Embryonic facial prominence (tissue), 1 donor: ENCODE measurements at regions not wholly inside any gene's neighbourhood (a gene's known extent, or its start where the extent isn't known, plus 50 kb on each side); places are given as distances from the start of the nearest gene placed in this dataset.
"Not testable (repeated sequence)": the region's sequence is repeated elsewhere in the genome, so short reads cannot be mapped to it uniquely, and the experiment has no call there.

ENCODE experiments used
- DNase-seq: peaks from one replicate; pipeline ENCODE4 v3.0.0-alpha.2; 2016; ENCODE audit errors: extremely low spot score

DNA sequence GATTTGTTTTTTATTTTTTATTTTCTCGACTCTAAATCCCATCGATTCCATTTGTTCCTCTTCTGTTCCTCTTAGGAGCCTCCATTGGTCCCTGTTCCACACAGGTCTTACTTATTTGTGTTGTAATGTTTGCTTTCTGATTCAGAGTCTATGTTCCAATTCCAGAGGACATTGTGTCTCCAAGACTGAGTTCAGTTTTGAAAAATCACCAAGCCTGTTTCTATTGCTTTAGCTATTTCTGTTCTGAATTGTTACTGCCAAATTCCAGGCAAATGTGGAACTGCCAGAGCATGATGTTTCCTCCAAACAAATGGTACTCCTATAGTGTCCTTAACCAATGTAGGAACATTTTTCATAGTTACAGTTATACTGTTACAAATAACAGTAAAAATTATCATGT is 270.9 kb upstream of the SPTLC3 start:
- DNase-seq = no peak

DNA sequence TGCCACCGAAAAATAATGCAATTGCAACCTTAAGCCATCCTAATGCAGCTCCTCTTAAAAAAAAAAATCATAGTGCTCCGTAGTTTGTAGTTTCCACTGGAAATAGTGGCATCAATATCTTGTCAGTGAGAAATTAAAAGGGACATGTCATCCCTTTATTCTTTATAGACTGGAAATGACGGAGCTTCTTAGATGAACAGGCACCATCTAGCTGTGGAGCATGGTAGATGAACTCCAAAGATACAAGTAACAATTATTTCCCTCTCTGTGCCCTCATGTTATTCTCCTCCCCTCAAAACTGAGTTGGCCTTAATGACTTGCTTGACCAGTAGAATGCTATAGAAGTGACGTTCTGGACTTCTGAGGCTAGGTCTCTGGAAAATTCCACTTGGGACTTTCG is 268.1 kb upstream of the SPTLC3 start:
- DNase-seq = no peak

DNA sequence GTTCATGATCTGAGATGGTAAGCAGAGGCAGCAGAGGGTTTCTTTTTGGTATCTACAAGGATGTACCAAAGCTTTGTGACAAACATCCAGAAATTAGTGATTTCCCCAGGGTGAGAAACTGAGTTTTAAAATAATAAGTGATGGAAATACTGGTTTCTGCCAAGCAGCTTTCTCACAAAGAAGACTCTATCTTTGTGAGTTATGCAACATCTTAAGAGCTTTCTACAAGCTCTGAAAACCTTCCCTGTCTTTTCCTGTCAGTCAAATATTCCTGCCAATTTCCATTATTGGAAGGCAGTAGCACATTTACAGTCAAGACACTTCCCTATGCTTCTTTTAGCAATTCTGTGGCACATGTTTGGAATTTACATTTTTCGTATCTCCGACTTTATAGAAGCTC is 264.7 kb upstream of the SPTLC3 start:
- no peak for DNase-seq

DNA sequence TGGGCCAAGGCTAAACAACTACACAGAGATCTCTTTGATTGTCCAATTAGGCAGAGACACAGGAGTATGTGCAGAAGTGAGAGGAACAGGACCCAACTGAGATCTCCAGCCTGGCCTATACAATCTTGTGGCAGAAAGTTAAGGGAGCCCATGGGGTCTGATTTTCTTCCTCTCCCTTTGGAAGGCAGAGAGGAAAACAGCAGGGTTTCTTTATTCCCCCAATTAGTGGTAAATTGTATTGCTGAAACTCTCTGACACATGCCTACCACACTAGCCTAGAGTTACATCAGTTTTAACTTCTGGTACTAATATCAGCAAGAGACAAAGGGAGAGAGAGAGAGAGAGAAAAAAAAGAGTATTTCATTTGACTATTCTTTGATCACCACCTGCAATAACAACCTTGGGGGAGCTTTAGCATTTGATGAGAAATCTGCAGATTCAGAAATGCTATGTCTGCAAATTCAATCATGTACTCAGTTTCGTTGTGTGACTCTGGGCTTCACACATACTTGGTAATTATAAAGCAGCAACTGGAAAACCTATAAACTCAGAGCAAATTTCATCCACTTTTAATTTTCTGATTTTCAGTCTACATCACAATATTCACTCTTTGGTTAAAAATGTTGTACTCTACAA is 260.3 kb upstream of the SPTLC3 start:
- DNase-seq = no peak

DNA sequence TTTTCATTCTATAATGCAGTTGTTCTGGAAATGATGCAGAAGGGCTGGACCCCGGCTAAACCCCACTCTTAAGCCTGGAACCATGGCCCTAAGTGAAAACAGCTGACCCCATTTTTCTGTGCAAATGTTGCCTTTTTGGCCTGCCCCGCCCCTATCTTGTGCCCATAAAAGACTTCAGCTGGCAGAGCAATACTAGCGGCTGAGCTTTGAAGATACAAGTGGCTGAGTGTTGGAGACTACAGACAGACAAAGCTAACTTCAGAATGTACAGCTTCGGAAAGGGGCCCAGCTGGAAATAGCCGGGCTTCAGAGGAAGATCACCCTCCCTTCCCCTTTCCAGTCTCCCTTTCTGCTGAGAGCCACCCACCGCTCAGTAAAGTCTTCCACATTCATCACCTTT is 258.6 kb upstream of the SPTLC3 start:
- no peak for DNase-seq

DNA sequence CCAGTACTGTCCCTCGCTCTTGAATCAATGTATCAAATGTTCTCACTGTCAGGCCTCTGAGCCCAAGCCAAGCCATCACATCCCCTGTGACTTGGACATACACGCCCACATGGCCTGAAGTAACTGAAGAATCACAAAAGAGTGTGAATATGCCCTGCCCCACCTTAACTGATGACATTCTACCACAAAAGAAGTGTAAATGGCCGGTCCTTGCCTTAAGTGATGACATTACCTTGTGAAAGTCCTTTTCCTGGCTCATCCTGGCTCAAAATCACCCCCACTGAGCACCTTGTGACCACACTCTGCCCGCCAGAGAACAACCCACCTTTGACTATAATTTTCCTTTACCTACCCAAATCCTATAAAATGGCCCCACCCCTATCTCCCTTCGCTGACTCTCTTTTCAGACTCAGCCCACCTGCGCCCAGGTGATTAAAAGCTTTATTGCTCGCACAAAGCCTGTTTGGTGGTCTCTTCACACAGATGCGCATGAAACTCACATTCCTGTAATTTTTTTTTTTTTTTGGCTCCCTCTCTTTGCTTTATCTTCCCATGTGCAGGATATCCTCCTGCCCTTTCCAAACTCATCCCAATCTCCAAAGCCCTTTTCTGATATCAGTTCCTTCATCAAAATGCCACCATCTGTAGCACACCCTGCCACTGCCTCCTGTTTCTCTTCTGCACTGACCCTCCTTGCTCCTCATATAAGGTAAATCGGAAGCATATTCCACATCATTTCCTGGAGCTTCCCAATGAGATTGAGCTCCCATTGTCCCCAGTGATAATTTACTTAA is 255.7 kb upstream of the SPTLC3 start:
- DNase-seq = not testable (repeated sequence)

DNA sequence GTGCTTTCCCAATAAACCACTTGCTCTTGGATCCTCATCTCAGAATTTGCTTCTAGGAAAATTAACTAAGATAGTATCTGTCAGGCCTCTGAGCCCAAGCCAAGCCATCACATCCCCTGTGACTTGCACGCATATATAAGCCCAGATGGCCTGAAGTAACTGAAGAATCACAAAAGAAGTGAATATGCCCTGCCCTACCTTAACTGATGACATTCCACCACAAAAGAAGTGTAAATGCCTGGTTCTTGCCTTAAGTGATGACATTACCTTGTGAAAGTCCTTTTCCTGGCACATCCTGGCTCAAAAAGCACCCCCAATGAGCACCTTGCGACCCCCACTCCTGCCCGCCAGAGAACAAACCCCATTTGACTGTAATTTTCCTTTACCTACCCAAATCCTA is 255.0 kb upstream of the SPTLC3 start:
- DNase-seq = not testable (repeated sequence)

DNA sequence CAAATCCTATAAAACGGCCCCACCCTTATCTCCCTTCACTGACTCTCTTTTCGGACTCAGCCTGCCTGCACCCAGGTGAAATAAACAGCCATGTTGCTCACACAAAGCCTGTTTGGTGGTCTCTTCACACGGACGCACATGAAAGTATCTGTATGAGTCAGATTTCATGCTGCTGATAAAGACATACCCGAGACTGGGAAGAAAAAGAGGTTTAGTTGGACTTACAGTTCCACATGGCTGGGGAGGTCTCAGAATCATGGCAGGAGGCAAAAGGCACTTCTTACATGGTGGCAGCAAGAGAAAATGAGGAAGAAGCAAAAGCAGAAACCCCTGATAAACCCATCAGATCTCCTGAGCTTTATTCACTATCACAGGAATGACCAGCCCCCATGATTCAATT is 249.3 kb upstream of the SPTLC3 start:
- not testable (repeated sequence) for DNase-seq

DNA sequence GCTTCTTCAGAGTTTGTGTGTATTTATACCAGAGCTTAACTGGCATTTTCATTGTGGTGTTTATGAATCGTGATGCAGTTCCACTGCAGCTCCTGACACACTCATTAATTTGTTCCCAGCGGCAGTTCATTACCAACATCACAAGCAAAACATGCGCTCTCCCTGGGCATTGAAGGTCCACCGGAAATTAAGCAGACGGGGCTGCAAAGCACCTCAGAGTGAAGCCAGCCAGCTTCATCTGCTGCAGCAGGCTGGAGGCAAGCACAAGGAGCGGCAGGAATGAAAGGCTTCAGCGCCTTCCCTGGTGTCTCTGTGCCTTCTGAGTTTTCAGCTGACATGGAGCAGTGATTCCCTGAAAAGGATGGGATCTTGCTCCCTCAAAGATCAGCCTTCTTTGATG is 246.0 kb upstream of the SPTLC3 start:
- no peak for DNase-seq

DNA sequence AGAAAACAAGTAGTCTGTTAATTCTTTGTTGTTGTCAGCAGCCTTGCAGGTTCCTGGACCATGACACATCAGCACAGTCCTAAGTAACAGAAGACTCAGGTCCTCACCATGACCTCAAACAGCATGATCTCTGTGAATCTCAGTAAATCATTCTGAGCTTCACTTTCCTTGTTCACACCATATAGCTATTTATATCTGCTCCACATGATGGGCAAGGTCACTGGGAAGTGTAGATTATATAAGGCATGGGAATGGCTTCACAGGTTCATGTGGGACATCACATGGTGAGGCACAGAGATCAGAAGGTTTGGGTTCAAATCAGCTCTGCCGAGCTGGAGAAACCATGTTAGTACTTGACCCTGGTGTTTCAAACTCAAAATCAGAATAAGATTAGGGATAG is 245.4 kb upstream of the SPTLC3 start:
- no peak for DNase-seq

DNA sequence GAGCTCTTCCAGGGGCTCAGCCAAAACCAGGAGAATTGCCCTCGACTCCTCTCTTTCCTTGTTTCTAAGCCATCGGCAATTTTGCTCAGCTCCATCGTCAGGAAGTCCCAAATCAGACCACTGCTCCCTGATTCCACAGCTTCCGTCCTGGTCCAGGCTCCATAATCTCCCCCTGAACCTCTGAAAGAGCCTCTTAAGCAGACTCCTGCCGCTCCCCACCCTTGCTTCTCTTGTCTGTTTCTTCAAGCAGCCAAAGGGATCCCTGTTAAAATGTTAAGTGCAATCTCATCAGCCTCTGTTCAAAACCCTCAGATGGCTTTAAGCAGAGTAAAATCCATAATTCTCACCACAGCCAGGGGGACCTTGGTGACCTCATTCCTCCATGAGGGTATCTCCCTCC is 244.7 kb upstream of the SPTLC3 start:
- no peak for DNase-seq

DNA sequence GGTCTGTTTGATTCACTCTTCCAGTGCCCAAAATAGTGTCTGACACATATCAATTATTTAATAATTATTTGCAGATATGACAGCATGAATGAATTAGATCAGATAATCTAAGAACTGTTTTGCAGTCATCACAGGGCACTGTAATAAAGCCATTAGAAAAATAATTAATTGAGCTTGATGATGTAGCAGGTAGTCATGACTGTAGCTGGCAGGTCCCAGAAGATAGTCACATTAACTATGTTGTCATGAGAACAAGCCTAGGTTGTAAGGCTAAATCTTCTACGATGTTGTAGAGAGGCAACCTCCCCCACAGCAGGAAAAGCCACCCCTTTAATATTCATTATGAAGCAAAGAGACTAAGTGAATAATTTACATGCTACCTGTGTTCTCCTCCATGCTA is 243.9 kb upstream of the SPTLC3 start:
- DNase-seq = no peak

DNA sequence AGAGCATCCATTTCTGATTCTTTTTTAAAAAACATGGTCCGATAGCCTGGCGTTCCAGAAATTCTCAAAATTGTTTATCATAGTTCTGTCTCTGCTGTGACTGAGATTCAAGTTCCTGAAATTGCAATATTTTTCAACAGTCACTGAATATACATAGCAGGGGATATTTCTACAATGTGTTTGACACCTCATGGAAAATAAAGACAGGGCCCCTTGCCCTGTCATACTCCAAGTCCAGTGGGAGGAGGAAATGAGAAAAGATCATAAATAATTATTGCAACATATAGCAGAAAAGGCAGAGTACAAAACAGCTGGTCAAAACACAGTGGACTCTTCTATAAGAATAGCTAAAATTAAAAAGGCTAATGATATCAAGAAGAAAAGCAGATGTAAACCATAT is 234.8 kb upstream of the SPTLC3 start:
- no peak for DNase-seq

DNA sequence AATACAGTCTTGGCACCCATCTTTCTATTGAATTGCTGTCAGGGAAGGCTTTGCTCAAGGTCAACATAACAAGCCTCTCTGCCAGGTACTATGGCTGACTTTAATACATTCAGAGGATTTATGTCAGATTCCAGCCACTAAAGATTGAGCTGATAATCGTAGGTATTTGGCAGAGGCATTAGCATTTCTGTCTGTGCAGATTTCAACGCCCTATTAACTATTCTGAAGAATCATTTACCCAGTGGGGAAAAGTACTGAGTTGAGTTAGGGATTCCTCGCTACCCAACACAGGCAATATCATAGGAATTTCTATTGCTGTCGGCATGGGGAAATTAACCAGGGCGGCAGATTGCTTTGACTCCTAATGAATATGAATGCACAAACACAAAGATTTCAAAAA is 233.7 kb upstream of the SPTLC3 start:
- DNase-seq = peak; percentile 20

DNA sequence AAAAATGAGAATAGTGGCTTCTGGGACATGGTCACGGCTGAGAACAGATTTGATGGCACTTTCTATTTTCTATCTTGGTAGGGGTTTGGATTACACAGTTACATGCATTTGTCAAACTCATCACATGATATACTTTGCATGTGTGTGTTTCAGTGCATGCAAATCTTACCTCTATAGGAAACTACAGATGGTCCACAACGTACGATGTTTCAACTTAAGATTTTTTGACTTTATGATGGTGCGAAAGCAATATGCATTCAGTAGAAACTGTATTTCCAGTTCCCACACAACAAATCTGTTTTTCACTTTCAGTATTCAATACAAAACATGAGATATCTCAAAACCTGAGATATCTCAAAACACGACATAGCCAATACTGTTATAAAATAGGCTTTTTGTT is 231.8 kb upstream of the SPTLC3 start:
- no peak for DNase-seq

DNA sequence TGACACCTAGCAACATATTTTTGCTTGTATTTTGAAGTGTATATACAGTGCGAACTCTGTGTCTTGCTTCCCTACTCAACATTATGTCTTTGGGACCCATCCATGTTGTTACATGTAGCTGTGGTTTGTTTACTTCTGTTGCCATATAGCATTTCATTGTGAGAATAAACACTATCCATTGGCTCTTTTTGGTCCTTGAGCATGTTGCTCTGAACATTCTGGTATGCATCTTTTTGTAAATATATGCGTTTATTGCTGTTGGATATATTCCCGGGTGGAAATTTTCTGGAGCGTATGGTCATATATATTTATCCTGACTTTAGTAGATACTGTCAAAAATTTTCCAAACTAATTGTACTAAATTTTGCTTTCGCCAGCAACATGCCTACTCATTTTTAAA is 222.5 kb upstream of the SPTLC3 start:
- no peak for DNase-seq

DNA sequence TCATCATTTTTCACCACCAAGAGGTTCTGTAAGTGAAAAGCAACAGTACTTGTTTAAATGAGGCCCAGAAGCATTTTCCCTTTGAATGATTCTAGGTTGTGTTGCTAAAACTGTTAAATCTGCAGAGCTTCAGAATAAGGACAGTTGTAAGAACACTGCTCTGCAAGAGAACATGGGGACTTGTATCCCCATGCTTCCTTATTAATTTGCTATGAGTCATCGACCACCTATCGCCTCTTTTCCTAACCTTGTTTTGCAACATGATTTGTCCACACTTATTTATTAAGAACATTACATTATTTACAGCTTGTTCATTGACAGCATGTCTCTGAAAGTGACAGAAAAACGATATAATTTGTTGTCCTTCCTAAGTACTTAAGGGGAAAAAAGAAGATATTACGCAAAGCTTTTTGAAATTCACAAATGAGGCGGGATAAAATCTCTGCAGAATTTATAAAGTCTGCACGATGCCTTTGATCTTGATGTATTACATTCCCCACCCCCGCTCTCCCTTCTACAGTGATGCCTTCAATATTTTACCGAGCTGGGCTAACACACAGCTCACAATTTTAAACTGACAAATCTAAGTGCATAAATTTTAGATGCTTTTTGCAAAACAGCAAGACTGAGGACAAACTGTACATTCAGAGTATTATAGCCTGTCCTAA is 220.0 kb upstream of the SPTLC3 start:
- DNase-seq = no peak

DNA sequence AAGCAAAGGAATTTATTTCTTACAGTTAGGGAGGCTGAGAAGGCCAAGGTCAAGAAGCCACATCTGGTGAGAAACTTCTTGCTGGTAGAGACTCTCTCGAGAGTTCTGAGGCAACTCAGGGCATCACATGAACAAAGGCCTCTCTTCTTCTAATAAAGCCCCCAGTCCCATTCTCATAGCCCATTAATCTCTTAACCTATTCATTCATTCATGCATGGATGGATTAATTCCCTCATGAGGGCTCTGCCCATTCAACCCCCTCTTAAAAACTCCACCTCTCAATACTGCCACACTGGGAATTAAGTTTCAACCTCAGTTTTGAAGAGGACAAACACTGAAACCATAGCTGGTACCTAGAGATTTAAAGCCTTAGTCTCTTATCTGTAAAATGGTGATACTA is 217.9 kb upstream of the SPTLC3 start:
- DNase-seq = no peak

DNA sequence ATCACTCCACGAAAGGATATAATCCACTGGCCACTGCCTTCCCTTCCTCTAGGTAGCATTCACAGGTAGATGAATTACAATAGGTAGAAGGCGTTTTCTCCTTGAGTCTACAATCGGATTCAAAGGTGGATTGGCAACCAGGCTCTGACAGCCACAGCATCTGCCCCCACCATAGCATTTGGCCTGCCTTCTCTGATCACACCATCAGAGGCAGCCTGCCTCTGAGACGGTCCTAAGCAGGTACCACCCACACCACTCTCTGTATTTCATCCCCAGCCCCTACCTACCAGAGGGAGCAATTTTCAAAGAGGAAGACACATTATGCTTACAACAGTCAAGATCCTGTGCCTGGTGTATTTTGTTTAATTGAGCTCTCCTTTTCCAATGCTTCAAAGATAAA is 210.5 kb upstream of the SPTLC3 start:
- no peak for DNase-seq

DNA sequence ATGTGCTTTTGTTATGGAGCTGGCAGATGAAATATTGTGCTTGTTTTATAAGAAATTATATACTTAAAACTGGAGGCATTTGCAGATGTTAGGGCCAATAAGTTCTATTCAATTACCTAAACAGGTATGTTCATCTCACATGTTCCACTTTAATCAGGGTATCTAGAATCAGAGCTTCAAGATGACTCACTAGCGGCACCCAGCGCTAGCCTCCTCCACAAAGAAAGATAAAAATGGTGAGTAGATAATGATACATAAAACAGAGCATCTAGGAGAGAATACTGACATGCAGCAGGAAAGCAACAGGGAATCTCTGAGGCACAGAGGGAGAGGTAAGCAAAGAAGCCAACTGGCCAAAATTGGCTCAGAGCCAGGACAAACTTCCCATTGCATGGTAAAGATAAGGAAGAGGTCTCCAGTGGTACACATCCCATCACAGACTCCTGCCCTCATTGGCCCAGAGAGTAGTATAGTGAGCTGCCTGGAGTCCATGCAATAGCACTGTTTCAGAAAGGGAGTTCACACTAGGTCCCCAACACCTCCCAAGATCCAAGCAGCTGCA is 200.7 kb upstream of the SPTLC3 start:
- DNase-seq = no peak

DNA sequence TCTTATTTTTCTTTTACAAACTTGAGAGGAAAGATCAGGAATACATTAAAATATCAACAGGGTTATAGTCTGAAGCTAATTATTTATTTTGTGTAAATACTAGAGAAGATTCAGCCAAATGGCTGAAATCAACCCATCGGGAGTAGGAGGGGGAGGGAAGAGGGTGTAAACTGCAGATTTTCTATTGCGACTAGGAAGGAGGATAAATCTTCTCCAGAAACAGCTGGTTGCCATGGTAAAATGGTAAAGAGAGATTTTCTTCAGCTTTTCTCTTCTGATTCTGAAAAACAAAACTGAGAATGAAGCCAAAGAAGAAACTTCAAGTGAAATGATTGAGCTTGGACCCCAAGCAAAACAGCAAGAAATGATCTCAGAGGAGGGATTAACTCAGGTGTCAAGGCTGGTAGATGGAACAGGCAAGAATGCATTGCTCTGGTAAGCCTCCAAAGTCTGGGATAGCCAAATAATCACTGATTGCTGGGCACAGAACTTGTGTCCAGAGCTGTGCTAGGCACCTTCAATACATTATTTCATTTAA is 193.5 kb upstream of the SPTLC3 start:
- no peak for DNase-seq

DNA sequence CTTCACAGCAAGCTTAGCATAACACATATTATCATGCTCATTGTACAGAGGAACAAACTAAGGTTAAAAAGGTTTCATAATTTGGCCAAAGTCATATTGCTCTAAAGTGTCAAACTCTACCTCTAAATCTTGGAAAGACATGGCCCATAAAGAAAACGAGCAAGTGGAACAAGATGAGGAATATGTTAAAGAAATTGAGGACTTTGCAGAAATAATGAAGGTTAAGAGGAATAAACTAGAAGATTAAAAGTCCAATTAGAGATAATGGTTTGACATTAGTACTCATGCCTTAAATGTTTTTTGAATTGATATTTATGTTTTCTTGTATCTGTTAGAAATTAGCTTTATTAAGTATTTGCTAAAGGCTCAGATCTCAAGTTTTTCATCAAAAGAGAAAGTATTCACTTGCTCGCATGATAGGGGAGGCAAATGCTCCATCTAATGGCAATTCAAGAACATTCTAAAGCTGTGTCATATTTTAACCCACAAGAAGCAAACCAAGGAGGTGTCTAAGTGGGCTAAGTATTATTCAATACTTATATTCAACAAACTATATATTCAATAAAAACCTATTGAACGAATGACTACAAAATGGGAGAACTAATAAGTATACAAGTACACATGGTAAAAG is 192.9 kb upstream of the SPTLC3 start:
- no peak for DNase-seq
